NCI-H510A treated with DMSO at 0.1 percent for 48 hours (cell line): ENCODE measurements at regions not wholly inside any gene's neighbourhood (a gene's known extent, or its start where the extent isn't known, plus 50 kb on each side); places are given as distances from the start of the nearest gene placed in this dataset.
"Not testable (repeated sequence)": the region's sequence is repeated elsewhere in the genome, so short reads cannot be mapped to it uniquely, and the experiment has no call there.

Source experiments
- DNase-seq: peaks from one replicate; lab custom pipeline; 2025; lab: John Stamatoyannopoulos, UW

DNA sequence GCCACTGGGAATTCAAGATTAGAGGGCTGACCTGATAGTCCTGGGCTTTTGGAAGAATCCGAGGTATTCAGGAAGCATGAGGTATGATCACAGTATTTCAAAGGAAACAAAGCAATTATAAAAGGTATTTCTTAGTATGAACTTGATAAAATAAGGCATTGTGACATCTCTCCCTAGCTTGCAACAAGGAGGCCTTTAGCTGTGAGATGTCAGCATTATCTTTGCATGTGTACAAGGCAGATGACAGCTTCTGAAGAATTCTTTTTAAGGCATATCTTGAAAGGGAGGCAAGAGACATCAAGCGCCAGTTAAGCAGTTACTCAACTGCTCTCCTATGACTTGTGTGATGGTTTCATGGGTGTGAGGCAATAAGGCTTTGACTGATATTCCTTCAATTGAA, 1123.7 kb downstream of the PLA2G4A start:
- no peak for DNase-seq

DNA sequence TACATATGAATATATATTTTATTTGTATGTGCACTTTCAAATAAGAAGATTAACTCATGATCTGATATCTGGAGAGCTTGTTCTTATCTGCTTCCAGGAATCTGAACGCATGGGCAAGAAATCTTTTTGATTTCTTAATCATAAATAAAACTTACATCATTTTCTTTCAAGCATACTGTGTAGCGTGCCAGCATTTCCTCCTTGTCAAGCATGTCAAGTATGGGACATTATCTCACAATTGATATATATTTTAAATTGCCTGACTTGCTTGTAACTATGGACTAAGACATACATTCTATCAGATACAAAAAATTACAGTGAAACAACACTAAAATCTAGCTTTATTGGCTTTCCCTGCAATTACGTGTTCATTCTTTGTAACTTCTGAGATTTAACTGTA, 1128.2 kb downstream of the PLA2G4A start:
- DNase-seq: no peak

DNA sequence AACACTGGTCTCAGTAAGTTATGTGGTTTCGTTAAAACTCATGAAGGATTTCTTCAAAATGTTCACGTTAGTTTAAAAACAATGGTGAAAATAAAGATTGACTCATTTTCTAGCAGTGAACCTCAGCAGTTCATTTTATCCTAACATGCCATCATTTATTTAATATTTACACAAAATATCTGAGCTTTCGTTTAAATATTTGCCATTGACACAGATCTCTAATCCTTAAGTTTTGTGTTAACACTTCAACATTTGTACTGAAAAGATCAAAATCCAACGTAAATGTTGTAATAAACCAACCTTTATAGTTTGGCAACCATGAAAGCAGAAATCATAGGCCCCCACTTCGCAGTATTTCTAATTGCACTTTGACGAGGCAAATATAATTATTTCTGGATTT, 1129.5 kb downstream of the PLA2G4A start:
- no peak for DNase-seq

DNA sequence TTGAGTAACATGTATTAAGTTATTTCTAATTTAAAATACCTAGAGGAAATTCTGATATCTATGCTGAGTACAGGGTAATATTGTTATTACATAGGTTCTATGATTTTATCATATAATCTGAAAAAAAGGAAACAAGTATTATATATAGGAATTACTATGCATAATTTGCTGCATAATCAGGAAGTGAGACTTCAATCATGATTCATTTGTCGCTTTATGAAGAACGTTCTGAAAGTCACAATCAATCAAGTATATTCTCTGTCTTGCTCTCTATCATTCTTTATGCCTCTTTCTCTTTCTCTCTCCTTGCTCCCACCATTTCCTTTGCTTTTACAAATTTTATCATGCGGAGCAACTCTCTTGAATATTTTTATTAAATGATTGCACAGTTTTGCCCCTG, 1130.3 kb downstream of the PLA2G4A start:
- no peak for DNase-seq

DNA sequence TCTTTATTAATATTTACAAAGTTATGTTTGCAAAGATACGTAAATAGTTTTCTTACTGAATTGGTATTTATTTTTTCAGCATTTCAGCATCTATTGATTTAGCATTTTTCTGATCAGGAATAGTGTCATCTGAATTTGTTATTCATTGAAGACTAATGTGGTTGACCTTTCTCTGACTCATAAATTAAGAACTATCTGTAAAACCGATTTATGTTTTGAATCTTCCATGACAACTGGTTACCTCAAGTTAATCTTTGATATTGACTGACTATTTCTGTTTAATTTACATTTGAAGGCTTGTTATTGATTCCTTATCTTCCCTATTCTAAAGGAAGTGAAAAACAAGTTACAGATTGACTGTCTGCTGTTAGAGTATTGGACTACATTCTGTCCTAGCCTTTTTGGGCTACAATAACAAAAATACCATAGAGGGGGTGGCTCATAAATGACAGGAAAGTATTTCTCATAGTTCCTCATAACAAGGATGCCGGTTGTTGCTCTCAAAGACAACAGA, 1131.4 kb downstream of the PLA2G4A start:
- DNase-seq: no peak

DNA sequence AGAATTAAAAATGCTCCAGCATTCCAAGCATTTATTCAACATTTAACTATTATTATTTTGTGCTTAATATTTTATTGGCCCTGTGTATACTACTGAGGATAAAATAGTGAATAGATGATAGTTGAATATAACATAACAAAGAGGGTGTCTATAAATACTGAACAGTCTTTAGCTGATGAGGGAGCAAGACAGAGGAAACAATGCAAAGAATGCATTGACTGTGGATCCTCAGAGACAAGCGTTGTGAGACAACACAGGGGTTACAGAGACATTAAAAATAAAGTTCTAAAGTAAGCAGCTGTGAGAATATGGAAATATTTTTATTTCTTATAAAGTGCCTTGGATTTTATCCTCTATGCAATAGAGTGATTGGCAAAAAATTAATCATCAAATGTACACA, 1133.1 kb downstream of the PLA2G4A start:
- DNase-seq: no peak

DNA sequence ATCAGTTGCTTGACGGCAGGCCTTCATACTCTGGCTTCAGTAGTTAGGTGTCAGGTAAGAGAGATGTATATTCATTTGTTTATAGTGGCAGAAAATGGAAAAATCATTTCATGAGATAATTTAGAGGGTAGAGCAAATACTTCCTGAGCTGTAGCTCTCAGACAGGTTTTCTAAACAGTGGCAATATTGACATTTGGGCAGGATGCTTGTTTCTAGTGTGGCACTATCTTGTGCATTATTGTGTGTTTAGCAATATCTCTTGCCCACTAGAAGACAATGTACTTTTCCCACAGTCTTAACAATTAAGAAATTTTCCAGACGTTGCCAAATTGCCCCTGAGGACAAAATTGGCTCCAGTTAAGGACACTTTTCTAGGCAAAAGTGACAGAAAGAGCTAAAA, 1143.1 kb downstream of the PLA2G4A start:
- no peak for DNase-seq

DNA sequence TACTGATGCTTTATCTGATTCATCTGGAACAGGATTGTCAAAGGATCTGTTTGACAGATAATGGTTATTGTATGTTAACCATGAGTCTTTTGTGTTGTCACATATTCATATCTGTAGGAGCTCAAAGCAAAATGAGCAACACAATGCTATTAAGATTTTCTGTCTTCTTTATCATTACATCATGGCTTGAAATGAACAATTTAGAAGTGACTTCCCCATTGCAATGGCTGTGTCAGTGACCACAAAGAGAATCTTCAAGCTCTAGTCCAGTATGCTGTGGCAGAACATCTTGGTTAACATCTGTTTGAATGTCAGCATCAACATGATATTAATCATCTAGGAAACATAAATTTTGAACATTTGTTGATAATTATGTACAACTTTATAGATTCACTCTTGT, 1148.5 kb downstream of the PLA2G4A start:
- DNase-seq: no peak

DNA sequence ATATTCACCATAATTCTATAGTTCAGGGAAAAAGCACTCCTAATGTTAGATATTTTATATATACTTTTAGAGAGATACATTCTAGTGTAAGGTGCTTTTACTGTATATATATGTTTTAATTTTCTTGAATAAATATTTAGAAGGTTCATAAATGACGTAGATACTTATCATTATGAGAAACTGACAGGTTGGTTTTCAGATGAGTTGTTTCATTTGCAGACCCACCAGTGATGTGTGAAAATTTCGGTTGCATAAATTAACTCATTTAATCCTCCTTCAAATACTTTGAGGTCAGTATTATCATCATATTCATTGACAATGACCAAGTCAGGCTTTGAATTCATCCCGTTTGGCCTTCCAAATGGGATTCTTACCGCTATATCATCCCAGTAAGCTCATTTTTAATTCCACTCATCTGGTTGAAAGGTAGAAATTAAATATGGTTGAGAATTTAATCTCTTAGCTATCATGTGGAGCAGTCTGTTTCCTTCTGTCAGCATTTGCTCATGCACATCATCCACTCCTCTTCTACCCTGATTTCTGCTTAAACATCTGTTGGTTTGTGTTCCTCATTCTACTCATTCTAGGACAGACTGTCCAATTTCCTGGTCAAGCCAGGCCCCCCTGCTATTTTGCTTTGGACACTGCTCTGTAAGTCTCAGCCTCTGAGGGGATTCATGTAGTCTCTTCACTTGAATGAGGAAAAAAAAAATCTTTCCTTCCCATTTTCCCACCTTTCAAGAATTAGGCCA, 1156.6 kb downstream of the PLA2G4A start:
- no peak for DNase-seq

DNA sequence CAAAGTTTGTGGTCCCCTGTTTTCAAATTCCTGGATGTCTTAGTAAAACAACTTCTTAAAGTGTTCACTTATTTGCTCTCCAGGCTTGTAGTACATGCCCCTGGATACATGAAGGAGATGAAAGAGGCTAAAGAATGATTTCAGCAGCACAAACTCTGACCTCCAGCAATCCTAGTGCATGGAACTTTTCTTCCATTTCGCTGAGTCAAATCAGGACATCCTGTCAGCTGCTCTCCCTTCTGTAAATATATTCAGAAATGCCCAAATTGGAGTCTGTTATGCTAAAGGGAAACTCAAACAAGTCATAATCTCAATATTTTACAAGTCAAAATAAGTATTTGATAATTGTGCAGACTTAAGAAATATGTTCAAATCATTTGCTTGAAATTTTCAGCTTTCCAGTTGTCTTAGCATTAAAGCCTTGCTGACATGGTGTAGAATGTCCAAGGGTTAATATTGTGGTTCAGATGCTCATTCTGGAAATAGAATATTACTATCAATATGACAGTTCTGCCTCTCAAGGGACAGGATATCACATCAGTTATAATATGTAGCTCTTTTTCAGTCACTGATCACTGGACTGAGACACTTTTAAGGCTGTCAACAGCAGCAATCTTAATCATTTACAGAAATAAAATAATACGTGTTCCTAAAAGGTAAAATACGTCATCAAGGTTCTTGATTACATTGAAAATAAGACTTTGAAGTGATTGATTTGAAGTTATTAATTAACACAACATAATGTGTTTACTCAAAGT, 1157.3 kb downstream of the PLA2G4A start:
- DNase-seq: no peak

DNA sequence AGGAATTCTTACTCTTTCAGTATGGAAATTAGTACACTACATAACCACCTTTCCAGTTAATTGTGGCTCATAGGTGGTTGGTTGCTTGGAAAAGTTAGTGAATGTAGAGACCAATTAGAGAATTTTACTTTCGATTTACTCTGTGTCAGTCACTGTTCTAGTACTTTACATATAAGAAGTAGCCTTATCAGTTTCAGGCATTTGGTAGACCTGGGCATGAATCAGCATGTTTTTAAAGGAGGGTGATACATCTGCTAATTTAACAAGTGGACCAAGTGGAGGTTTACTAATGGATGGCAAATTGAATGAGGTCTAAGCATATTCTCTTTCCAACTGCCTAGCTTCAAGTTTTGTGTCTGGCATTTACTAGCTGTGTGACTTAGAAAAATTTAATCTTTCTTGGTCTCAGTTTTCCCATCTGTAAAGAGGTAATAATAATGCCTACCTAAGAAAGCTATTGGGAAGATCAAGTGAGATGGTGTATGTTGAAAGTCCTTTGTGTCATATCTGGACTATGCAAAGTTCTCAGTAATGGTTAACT, 1158.6 kb downstream of the PLA2G4A start:
- no peak for DNase-seq

DNA sequence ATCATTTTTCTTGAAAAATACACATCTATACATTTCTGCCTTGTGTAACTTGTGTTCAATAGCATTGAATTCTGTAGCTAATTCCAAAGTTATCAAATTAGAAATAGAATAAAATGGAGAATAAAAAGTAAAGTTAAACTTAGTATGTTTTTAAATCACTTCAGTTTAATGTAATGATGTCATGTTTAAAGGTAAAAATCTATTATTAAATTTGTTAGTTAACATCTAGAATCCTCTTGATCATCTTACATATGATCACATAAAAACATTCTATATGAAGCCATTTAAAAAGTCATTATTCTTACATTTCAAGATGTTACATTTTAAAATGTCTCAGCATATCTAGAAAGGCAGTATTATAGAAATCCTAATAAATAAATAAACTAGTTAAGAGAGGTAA, 1163.2 kb downstream of the PLA2G4A start:
- no peak for DNase-seq

DNA sequence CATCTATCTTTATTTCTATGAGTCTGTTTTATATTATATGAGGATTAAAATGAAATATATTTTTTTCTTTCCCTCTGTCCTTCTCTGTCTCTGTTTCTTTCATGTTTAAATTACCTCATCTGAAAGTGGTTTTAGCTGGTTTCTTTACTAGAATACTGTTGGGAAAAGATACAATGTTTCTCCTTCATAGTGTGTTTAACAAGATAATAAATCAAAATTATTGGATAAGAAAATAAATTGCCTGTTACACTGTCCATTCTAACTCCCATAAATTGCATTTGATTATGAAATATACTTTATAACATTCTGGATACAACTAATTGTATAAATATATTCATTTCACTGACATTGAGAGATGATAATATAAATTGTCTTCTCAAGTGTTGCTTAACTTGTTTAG, 1168.0 kb downstream of the PLA2G4A start:
- no peak for DNase-seq

DNA sequence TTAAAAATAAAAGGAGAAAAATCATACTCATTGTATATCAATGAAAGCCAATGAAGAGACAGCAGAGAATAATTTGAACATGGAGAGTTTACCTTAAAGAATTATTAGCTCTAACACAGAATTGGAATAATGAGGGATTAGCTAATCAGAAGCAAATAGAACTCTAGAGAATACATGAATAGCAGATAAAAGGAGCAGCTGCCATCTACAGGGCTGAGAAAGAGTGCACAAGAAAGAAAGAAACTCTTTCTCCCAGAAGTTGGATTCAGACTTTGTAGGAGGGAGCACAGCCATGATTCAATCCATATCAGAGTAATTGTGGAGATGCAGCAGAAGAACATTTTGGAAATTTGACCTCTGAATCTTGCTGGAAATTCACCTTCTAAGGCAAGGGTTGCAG, 1171.2 kb downstream of the PLA2G4A start:
- DNase-seq: no peak

DNA sequence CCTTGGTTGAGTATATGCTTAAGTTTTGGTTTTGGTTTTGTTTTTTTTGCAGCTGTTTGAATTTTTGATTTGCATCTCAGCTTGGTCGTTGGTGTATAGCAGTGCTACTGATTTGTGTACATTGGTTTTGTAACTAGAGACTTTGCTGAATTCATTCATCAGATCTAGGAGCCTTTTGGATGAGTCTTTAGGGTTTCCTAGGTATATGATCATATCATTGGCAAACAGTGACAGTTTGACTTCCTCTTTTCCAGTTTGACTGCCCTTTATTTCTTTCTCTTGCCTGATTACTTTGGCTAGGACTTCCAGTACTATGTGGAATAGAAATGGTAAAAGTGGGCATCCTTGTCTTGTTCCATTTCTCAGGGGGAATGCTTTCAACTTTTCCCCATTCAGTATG, 1174.9 kb downstream of the PLA2G4A start:
- DNase-seq: not testable (repeated sequence)

DNA sequence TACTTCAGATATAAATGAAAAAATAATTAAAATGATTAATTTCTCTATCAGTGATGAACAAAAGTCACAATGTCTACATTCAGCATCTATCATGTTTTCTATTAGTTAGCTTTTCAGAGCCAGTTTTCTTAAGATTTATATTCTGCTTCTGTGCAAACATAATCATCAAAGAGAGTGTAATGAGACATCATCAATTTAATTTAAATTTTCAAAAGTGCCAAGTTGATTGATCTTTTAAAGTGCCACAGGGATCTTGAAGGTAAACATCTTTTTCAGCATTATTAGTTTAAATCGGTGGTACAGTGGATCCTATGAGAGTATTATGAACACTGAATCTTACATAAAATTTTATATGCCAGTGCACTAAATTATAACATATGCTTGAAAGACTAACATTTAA, 1176.1 kb downstream of the PLA2G4A start:
- DNase-seq: no peak

DNA sequence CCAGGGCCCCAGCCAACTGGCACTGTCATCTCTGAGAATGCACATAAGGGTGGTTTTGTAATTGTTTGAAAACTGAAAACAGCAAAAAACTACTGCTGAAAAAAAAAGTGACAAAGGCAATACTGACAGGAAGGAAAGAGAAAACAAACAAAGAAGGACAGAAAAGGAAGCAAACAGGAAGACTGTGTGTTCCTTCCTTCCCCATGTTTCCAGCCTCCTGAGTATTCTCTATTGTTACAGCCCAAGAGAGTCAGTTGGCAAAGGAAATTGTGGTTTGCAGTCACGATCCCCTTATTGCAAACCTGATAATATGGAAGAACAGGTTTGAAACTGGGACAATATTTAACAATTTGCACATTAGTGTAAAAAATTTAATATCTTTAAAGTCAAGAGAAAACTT, 1177.6 kb downstream of the PLA2G4A start:
- DNase-seq: no peak

DNA sequence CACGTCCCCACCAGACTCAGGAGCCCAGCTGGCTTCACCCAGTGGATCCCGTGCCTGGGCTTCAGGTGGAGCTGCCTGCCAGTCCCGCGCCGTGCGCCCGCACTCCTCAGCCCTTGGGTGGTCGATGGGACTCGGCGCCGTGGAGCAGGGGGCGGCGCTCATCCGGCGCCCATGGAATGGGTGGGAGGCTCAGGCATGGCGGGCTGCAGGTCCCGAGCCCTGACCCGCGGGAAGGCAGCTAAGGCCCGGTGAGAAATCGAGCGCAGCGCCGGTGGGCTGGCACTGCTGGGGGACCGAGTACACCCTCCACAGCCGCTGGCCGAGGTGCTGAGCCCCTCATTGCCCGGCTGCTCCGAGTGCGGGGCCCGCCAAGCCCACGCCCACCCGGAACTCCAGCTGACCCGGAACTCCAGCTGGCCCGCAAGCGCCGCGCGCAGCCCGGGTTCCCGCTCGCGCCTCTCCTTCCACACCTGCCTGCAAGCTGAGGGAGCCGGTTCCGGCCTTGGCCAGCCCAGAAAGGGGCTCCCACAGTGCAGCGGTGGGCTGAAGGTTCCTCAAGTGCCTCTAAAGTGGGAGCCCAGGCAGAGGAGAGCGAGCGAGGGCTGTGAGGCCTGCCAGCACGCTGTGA, 1184.6 kb downstream of the PLA2G4A start:
- DNase-seq: not testable (repeated sequence)

DNA sequence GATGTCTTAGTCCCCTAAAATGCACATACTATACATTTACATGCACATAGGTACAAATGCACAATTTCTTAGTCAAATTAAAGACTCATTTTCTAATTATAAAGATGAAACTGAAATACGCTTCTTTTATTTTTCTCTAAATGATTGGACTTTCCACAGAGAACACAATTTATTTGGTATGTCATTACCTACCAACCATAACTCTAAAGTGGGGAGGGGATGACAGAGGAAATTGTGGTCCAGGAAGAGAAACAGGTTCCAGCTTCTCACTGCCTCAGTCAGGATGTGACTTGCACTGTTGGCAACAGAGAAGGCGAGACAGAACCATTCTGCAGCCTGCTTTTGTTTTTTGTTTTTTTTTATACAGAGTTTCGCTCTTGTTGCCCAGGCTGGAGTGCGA, 1189.2 kb downstream of the PLA2G4A start:
- no peak for DNase-seq

DNA sequence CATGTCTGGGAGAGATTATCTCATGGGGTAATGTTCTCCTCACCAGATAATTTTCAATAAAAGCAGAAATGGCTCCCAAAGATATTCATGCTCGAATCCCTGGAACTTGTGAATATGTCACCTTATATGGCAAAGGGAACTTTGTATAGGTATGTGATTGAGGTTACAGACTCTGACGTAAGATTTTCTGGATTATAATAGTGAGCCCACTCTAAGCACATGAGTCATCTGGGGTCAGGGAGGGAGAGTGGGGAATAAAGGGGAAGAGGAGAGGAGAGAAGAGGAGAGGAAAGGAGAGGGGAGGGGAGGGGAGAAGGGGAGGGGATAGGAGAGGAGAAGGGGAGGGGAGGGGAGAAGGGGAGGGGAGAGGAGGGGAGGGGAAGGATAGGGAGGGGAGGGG, 1193.9 kb downstream of the PLA2G4A start:
- no peak for DNase-seq

DNA sequence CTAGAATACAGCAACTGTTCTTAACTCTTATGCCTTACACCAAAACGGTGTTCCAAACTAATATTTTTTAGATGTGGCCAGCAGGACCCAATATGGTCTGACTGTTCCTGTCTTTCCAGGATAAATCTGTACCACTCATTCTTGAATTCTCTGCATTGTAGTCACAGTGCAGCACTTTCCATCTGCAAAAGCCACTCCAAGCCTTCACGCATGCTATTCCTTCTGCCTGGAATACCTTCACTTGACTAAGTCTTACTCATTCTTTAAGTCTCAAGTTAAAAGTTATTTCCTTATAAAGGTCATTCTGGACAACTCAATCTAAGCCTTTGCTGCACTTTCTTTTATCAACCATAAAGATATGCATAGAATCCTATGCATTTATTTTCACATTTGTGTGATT, 1194.5 kb downstream of the PLA2G4A start:
- no peak for DNase-seq

DNA sequence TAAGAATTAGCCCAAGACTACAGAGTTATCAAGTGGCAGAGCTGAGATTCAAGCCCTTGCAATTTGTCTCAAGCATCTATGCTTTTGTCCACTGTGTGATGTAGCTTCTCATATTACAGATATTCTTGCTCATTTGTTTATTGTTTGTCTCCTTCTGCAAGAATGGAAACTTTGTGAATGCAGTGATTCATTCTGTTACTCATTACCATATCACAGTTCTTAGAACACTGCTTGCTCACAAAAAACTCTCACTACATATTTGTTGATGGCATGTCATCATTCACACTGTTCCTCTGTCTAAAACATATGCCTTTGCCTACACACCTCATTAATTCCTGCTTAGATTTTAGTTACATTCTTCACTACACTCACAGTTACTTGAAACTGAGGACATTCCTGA, 1198.9 kb downstream of the PLA2G4A start:
- DNase-seq: no peak

DNA sequence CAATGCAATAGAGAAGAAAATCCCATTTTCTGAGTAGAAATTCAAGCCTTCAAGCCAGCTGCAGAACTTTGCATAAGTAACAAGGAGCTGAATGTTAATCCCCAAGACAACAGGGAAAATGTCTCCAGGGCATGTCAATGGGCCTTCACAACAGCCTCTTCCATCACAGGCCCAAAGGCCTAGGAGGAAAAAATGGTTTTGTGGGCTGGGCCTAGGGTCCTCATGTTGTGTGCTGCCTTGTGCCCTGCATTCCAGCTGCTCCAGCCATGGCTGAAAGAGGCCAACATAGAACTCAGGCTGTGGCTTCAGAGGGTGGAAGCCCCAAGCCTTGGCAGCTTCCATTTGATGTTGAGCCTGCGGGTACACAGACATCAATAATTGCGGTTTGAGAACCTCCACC, 1208.8 kb downstream of the PLA2G4A start:
- not testable (repeated sequence) for DNase-seq
